Ovary (tissue), 7 donors: ENCODE measurements at regions not wholly inside any gene's neighbourhood (a gene's known extent, or its start where the extent isn't known, plus 50 kb on each side); places are given as distances from the start of the nearest gene placed in this dataset.
A peak's percentile ranks its signal among the peaks of the same experiment; 100 is the strongest.

Experiments
- DNase-seq, 5 donors: peaks; one replicate each; pipeline ENCODE4 v3.0.0-alpha.2; 2019 to 2020
- H3K27ac ChIP-seq, 2 donors: fragments of 200-600 bp; one replicate each; pipeline versions ENCODE4 v1.5.1 to v1.8.0; 2019 to 2022
- H3K27me3 ChIP-seq: fragments of 200-600 bp; one replicate; pipeline ENCODE4 v1.8.0; 2022
- H3K36me3 ChIP-seq: fragments of 200-600 bp; sonication (generic); one replicate; pipeline ENCODE4 v1.5.1; 2019
- H3K4me1 ChIP-seq: one replicate; pipeline ENCODE4 v1.8.1; 2013; ENCODE audit warnings: mild to moderate bottlenecking, moderate library complexity; ENCODE audit not compliant: insufficient read depth
- H3K4me3 ChIP-seq: fragments of 200-600 bp; sonication (generic); one replicate; pipeline ENCODE4 v1.5.1; 2017
- H3K9me3 ChIP-seq, 2 donors: fragments of 200-600 bp in 1 of 2; sonication (generic) in 1 of 2; one replicate each; pipeline versions ENCODE4 v1.5.1 to v1.8.1; 2013 to 2019; ENCODE audit warnings: mild to moderate bottlenecking in 1 of 2, moderate library complexity in 1 of 2
- CTCF ChIP-seq, 3 donors: fragments of 450-650 bp in 2 of 3; fragments of 200-600 bp in 1 of 3; IDR thresholded peaks; one replicate each; pipeline versions ENCODE4 v1.5.1 to v1.8.0; 2016 to 2022; ENCODE audit warnings: antibody characterized with exemption in 3 of 3, mild to moderate bottlenecking in 1 of 3
- EP300 ChIP-seq: sonication (generic); formaldehyde crosslinking; IDR thresholded peaks from one replicate; pipeline ENCODE4 v1.6.1; 2017; ENCODE audit warnings: antibody characterized with exemption
- POLR2A ChIP-seq: fragments of 450-650 bp; IDR thresholded peaks from one replicate; pipeline ENCODE4 v1.6.1; 2017; ENCODE audit warnings: antibody characterized with exemption, mild to moderate bottlenecking, moderate library complexity
- WGBS, 3 donors: extraction: QIAGEN DNeasy Blood & Tissue Kit in 1 of 3; methylation state at CpG; one replicate each; pipeline versions ENCODE4 v1.1.5 to v1.1.7; 2013 to 2017; 5-methylcytosine and 5-hydroxymethylcytosine counted together
- intact Hi-C, 4 donors: fragments of 100-400 bp; cut with DNase I; formaldehyde crosslinking; loops; one replicate each; pipeline versions ENCODE4 v1.11.0 to v1.15.1; 2022 to 2023
- donor health status: DM: no; HTN: no; CAD: no; lungs with moderate emphysema.
- donor health status: DM: no; HTN: no; CAD: no.
- donor health status: Bipolar disorder and iron deficiency.
- donor health status: DM: no; HTN: no; CAD: no.
- donor health status: DM: yes; HTN: yes; CAD: no.

GRCh38 chrX:67780694-67781109 lies 236.9 kb downstream of the AR start:
- Histone ChIP-seq H3K27ac (peak overlapping the region; percentile 5 to 66), H3K36me3 (no peaks in the 10 kb centered on the region), H3K9me3 (no peaks in the 10 kb centered on the region), H3K4me3 (no peak overlapping the region), H3K4me1 (peaks cover 2% of the 10 kb centered on the region), H3K27me3 (no peaks in the 10 kb centered on the region)
- DNase-seq: peak; percentile 72 to 85 (median 80)
- 3% methylated on average over 2 of the region's 2 CpGs for WGBS, 3 donors
- TF ChIP-seq POLR2A (no peak), CTCF (IDR thresholded peaks at IDR 0.05) (no peak), EP300 (no peak)
- intact Hi-C loops: no loop called here

- intact Hi-C loops: no loop called here
- Histone ChIP-seq H3K4me1 (peaks cover 2% of the 10 kb centered on the region), H3K27ac (peak overlapping the region; percentile 5 to 66), H3K27me3 (no peaks in the 10 kb centered on the region), H3K4me3 (no peak overlapping the region), H3K36me3 (no peaks in the 10 kb centered on the region), H3K9me3 (no peaks in the 10 kb centered on the region)
- no peak for TF ChIP-seq POLR2A
- no peak for TF ChIP-seq EP300
- TF ChIP-seq CTCF (IDR thresholded peaks at IDR 0.05): no peak
- DNase-seq: peak in 2 of 5 donors; percentile 14 to 29
- 25 to 39% (median 35%) methylated on average over 3 of the region's 3 CpGs for WGBS, 3 donors
Observed at GRCh38 chrX:67781132-67781531, 237.3 kb downstream of the AR start.

GRCh38 chrX:67784712-67785111 lies 240.9 kb downstream of the AR start:
- intact Hi-C loops: no loop called here
- TF ChIP-seq CTCF (IDR thresholded peaks at IDR 0.05) (no peak), EP300 (no peak), POLR2A (no peak)
- 49 to 59% (median 55%) methylated on average over 2 of the region's 2 CpGs for WGBS, 3 donors
- no peak for DNase-seq
- Histone ChIP-seq H3K4me3 (no peak overlapping the region), H3K27ac (no peak overlapping the region), H3K4me1 (peaks cover 2% of the 10 kb centered on the region), H3K27me3 (no peaks in the 10 kb centered on the region), H3K9me3 (no peaks in the 10 kb centered on the region), H3K36me3 (no peaks in the 10 kb centered on the region)

GRCh38 chrX:67787196-67787595 lies 243.4 kb downstream of the AR start:
- intact Hi-C loops: no loop called here
- TF ChIP-seq POLR2A: no peak
- no peak for TF ChIP-seq EP300
- no peak for TF ChIP-seq CTCF (IDR thresholded peaks at IDR 0.05)
- Histone ChIP-seq H3K4me3 (no peak overlapping the region), H3K27me3 (no peaks in the 10 kb centered on the region), H3K9me3 (no peaks in the 10 kb centered on the region), H3K4me1 (no peaks in the 10 kb centered on the region), H3K36me3 (no peaks in the 10 kb centered on the region), H3K27ac (no peak overlapping the region)
- 48 to 56% (median 54%) methylated on average over 2 of the region's 2 CpGs for WGBS, 3 donors
- DNase-seq: no peak

GRCh38 chrX:67789536-67789935 lies 245.7 kb downstream of the AR start:
- H3K4me3 ChIP-seq: no peak overlapping the region
- H3K27ac ChIP-seq: no peak overlapping the region
- no peaks in the 10 kb centered on the region for H3K27me3 ChIP-seq
- TF ChIP-seq POLR2A: no peak
- no peak for TF ChIP-seq CTCF (IDR thresholded peaks at IDR 0.05)
- TF ChIP-seq EP300: no peak
- intact Hi-C loops: no loop called here
- 37 to 49% (median 47%) methylated on average over 2 of the region's 2 CpGs for WGBS, 3 donors
- no peak for DNase-seq
- no peaks in the 10 kb centered on the region for H3K9me3 ChIP-seq
- H3K4me1 ChIP-seq: no peaks in the 10 kb centered on the region
- no peaks in the 10 kb centered on the region for H3K36me3 ChIP-seq
